A204.1 (cell line): ENCODE measurements at regions not wholly inside any gene's neighbourhood (a gene's known extent, or its start where the extent isn't known, plus 50 kb on each side); places are given as distances from the start of the nearest gene placed in this dataset.

Experiments used
- FAIRE-seq: peaks from 2 replicates; lab custom pipeline; 2012; peaks lifted over from hg19 to GRCh38; lab: Jason Lieb, UNC

DNA sequence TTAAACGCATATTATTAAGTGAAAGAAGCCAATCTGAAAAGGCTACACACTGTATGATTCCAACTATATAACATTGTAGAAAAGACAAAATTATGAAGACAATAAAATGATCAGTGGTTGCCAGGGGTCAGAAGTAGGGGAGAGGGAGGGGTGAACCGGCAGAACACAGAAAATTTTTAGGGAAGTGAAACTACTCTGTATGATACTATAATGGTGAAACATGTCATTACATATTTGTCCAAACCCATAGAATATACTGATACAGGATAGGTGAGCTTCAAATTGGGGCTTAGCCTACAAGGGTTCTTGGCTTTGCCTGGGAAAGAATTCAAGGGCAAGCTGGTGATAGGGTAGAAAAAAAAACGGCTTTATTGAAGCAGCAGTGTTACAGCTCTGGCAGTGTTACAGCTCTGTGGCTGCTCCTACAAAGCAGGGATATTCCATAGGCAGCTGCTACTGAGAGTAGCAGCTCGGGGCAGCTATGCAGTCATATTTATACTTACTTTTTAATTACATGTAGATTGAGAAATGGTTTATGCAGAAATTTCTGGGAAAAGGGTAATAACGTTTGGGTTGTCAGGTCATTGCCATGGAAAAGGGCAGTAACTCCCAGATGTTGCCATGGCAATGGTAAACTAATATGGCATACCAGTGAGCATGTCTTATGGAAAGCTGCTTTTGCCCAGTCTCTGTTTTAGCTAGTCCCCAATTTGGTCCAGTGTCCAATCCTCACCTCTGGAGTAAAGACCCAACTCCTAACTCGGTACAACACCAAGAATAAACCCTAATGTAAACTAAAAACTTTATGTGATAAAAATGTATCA, 125.1 kb upstream of the SLC25A36 start:
- FAIRE-seq, result no peak

DNA sequence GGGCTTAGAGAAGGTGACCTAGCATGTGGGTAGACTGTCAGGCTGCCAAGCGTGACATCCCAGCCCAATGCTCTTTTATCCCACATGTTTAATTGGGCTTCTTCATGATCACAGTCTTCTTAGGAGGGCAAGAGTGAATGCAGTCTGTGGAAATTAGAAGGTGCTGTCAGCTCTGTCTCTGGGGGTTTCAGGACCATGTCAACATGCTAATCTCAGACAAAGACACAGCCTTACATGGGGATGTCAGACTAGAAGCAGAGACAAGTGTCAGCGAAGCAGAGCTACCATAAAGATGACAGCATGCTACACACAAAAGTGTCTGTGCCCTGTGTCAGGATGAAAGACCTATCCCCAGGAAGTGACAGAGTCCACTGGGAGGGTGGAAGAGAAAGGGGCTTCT, 120.1 kb upstream of the SLC25A36 start:
- no peak for FAIRE-seq

DNA sequence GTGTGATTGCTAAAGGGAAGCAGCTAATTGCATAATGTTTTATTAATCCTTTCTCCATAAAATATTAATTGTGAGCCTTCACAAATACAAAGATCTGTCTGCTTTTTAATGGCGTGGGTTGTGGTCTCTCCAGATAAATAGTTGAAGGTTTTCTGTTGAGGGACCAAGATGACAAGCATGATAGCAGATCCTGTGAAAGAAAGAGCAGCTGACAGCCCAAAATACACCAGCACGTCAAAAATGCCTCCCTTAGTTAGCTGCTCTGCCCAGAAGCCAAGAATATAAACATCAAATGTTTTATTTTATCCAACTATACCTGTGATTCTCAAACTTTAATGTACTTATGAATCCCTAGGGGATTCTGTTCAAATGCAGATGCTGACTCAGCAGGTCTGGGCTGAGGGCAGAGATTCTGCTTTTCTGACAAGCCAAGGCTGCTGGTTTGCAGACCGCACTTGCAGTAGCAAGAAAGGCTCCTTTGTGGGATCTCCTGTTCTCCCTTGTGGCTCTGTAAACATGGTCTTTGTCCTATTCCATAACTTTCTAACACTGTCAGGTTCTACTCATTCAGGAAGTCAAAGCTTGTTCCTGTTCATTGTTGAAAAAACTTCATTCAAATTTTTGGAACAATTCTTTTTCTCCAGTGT, 119.1 kb upstream of the SLC25A36 start:
- no peak for FAIRE-seq

DNA sequence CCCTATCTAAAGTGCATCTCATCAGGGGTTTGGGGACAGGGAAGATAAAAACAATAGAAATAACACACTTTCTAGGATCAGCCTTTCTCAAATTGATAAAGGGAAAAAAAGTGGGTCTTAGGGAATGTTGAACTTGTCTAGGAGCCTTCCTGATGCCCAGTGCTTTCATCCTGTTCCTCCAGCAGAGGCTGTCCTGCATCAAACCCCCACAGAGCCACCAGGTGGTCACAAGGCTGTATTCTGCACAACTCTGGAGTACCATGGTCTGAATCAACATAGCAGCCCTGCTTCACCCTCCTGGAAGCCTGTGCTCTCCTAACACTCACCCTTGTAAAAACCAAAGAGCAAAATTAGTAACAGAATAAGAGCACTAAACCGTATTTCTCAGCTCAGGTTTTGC, 118.5 kb upstream of the SLC25A36 start:
- FAIRE-seq, result no peak

DNA sequence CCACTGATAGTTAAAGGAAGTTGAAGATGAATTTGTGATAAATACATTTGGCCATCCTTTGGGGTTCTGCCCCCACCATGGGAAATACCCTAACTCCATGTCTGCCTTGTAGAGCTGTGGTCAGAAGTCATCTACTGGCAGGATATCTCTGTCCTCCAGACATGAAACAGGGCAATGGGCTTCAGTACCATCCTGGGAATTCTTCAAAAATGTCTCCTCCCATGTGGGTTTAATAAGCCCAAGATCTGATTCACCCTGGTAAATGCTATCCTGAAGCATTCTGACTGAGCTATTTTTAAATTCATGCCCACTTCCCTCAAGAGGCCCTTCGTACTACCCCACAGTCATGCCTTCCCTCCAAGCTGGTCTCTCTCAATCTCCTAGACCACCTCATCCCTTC, 113.7 kb upstream of the SLC25A36 start:
- no peak for FAIRE-seq

DNA sequence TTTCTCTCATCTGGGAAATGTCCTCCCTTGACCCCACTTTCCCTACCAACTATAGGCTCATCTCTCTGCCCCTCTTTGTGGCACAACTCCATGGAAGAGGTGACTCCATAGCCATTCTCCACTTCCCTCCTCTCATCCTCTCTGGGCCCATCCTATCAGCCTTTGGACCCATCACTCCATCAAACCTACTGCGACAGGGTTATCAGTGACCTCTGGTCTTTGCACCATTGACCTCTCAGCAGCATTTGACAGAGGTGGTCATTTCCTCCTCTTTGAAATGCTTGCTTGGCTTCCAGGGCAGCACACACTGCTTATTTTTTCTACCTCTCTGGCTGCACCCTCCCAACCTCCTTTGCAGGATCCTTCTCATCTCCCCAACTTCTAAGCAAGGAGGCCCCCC, 113.1 kb upstream of the SLC25A36 start:
- FAIRE-seq, result no peak

DNA sequence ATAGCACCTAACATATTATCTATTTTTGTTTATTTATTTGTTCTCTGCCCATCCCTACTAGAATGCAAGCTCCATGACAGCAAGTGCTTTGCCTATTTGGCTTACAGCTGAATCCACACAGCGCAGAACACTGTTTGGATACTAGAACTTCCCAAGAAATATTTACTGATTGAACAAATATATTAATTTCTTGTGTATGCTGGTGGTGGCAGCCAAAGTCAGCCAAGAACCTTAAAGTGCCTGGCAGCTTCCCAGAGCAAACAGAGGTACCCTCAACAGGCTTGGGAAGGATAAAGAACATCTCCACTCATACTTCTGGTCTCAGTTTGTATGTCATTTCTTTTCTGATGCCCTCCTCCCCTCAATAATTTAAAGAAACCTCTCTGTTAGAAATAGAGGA, 111.8 kb upstream of the SLC25A36 start:
- no peak for FAIRE-seq

DNA sequence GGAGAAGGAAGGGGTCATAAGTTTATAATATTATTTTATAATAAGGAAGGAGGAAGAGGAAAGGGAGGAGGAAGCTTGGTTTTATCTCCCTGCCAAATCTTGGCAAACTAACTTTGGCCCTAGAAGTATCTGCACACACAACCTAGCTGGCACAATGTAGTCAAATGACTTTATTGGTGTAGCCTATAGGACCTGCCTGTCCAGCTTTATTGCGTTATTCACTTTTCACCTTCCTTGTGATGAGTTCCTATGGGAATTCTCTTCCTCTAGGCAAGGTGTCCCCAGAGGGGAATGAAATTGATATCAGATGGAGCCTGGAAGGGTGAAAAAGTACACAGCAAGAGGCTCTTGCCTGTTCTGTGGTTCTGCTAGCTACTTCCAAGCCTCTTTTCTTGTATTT, 111.2 kb upstream of the SLC25A36 start:
- FAIRE-seq, result no peak

DNA sequence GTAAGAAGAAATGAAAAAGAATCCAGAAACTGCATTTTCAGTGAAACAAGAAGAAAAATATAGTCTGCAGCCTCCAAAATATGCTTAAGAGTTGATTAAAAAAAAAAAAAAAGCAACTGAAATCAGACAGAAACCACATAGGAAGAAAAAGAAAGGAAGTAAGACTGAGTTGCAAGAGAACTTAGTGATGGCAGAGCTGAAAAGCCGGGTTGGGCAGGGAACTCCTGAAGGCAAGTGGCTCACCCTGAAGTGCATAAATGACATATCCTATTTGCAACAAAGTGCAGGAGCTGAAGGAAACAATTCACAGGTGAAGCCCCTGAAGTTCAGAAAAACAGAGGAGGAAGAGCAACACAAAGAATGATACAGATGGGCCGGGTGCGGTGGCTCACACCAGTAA, 108.8 kb upstream of the SLC25A36 start:
- no peak for FAIRE-seq

DNA sequence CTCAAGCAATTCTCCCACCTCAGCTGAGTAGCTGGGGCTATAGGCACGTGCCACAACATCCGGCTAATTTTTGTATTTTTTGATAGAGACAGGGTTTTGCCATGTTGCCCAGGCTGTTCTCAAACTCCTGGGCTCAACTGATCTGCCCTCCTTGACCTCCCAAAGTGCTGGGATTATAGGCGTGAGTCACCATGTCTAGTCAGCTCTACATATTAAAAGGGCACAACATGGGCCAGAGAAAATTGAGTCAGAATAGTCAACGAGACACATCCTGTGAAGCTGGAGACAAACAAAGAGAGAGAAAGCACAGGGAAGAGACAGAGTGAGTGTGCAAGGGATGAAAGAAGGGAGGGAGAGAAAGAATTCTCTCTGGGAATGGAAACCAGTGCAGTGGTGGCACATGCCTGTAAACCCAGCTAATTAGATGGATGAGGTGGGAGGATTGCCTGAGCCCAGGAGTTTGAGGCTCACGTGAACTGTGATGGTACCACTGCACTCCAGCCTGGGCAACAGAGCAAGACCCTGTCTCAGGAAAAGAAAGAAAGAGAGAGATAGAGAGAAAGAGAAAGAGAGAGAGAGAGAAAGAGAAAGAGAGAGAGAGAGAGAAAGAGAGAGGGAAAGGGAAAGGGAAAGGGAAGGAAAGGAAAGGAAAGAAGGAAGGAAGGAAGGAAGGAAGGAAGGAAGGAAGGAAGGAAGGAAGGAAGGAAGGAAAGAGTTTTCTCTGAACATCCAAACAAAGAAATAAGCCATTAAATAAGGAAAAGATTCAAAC, 107.2 kb upstream of the SLC25A36 start:
- FAIRE-seq, result no peak

DNA sequence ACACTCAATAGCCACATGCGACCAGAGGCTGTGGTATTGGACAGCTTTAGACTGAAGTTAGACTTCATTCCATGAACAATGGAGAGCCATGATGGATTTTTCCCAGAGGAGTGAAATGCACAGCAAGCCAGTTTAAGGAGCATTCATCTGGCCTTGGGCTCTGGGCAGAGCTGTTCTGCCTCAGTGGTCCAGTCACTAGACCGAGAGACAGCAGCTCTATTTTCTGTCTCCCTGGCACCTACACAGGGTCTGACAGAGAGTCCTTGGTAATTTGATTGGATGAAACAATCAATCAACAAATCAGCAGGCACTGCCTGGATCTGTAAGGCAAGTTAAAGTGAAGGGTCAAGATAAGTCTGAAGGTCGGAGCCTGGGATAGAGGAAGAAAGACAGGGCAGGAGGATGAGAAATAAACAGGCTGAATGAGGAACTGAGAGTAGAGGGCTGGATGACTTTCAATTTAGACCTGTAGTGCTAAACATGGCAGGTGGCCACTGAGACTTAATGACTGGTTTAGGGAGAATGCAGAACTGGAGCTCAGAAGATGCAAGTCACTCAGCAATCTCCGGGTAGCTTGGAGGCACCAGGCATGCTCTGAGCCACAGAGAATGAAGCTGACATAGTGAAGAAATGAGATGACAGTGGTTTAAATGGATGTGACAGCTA, 98.5 kb upstream of the SLC25A36 start:
- FAIRE-seq, result no peak

DNA sequence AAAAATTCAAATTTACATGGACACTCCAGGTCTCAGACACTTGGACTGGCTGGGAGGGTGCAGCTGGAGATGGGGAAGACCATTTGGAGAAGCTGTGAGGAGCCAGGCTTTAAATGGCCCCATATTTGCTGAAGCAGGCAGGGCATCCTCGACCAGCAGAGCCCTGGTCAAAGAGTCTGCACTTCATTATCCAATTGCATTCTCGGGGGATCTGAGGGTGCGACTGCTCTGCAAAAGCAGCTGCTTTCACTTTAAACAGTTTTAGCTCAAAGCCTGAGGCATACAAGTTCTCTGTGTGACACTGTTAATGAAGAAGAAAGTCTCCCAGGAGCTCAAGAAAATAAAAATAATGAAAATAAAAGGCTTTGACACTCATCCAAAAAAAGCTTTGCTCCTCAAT, 98.0 kb upstream of the SLC25A36 start:
- no peak for FAIRE-seq

DNA sequence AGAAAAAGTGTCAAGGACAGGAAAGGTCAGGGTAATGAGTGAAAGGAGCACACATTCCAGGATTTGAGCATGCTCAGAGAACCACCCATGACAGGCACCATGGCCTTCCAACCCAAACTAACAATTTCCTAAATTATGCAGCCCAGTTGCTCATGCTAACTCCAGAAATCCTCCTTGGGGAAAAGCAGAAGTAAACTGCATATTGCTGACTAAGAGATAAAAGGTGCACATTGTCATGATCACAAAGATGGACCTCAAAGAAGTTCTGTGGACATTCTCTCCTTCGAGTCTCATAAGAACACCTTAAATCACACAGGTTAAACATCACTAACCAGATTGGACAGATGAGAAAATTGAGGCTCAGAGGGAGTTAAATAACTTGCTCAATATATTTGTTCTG, 97.6 kb upstream of the SLC25A36 start:
- FAIRE-seq, result no peak

DNA sequence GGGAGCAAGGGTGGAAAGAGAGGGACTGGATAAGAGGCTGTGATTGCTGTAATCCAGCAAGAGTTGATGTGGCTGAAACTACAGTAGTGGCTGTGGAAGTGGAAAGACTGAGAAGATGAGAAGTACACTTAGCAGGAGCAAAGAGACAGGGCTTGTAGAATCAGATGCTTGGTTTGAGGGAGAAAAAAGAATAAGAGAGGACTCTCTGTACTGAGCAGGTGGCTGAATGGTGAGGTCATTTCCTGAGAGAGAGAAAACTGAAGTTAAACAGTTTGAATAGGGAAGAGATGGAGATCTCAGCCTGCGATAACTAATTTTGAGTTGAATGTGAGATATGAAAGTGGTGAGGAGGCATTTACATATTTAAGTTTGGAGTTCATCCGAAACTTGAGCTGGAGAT, 95.8 kb upstream of the SLC25A36 start:
- no peak for FAIRE-seq

DNA sequence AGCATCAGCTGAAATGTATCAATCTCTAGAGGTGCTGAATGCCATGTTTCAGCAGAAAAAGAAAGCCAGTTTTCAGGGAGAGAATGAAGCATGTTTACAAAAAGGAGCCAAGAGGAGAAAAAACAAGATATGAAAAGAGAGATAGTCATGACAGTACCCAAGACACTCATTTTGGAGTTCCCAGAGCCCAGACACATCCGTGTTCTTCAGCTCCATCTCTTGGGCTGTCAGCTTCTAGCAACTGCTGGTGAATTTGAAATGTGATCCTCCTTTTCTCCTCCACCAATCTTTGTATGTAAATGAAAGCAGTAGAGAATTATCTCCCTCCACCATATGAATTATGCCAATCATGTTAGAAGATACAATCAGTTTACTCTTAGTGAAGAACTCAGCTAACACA, 93.0 kb upstream of the SLC25A36 start:
- no peak for FAIRE-seq

DNA sequence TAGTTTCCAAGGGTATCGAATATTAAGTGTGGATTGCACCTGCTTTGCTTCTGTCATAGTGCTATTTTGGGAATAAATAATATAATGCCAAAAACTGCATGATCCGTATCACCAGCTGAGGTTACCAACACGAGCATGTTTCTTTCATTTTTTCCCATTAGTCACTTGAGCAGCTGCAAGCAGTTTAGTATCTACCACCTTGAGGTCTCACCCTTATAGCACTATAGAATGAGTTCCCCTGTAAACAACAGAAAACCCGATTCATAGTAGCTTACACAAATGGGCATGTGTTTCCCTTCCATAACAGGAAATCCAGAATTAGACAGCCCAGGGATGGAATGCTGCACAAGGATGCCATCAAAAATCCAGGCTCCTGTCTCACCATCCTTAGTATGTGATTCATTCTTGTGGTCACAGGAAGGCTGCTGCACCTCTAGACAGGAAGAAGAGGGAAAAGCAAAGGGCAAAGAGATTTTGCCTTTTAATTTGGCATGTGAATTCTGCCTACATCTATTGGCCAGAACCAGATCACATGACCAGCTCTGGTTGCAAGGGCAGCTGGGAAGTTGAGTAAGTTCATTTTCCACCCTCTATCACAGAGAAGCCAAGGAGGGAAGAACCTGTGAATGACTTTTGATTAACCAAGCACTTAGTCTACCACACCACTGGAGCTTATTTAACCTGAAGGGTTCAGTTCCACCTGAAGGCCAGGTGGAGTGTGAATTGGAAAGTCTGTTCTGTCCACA, 91.3 kb upstream of the SLC25A36 start:
- no peak for FAIRE-seq

DNA sequence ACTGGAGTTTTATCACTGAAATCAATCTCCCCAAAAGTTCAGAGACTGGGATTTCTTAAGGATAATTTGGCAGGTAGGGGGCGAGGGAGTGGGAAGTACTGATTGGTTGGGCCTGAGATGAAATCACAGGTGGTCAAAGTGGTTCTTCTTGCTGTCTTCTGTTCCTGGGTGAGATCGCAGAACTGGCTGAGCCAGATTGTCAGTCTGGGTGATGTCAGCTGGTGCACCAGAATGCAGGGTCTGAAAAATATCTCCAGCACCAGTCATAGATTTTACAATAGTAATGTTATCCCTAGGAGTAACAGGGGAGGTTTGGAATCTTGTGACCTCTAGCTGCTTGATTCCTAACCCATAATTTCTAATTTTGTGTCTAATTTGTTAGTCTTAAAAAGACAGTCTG, 86.7 kb upstream of the SLC25A36 start:
- FAIRE-seq, result no peak

DNA sequence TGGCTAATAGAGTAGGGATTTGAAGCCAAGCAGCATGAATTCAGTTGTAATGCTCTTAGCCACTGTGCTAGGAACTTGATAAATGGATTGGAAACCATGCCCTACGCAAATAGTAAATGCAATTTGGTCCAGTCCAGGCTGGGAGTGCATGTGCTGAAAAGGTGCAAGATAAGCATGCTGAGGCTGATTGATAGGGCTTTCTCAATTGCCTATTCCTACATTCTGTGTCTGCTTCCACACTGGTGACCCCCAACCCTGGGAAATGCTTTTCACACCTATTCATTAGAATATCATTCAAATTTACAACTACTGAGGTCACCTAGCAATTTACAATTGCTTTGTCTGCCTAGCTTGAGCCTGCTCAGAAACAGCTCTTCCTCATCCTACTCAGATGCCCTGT, 84.7 kb upstream of the SLC25A36 start:
- FAIRE-seq, result no peak

DNA sequence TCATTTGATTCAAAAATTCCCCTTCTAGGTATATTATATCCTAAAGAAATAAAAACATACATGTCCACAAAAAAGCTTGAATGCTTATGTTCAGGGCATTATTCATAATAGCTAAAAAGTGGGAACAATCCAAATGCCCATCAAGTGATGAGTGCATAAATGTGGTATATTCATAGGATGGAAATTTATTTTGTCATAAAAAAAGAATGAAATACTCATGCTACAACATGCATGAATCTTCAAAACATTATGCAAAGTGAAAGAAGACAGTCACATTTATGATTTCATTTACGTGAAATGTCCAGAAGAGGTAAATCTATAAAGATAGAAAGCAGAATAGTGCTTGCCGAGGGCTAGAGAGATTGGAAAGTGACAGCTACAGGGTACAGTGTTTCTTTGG, 83.6 kb upstream of the SLC25A36 start:
- FAIRE-seq, result no peak

DNA sequence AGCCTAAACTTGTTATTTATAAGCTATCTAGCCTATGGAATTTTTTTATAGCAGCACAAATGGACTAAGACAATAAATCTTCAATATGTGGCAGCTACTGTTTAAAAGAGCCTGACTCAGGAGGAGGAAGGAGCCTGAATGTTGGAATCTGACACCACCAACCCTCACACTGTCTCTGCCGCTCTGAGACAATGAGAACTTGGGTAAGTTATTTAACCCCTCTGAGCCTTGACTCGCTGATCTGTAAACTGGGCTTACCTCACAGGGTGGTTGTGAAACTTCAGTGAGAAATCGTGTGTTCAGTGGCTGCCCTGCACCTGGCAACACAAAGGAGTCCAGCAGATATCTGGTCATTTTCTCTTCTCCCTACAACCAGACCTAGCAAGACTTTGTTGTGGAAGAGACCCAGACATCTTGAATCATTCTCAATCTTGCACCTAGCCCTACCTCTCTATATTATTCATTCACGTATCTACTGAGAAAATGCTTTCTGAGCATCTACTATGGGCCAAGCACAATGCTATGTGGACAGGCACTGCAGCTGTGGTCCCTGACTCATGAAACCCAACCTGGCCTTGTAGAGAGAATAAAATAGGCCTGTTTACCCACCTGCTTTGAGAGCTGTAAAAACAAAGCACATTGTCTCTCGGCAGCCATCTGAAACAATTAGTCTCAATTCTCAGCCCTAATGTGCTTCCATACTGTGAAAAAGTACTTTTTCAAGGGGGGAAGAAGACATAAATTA, 81.9 kb upstream of the SLC25A36 start:
- FAIRE-seq, result no peak

DNA sequence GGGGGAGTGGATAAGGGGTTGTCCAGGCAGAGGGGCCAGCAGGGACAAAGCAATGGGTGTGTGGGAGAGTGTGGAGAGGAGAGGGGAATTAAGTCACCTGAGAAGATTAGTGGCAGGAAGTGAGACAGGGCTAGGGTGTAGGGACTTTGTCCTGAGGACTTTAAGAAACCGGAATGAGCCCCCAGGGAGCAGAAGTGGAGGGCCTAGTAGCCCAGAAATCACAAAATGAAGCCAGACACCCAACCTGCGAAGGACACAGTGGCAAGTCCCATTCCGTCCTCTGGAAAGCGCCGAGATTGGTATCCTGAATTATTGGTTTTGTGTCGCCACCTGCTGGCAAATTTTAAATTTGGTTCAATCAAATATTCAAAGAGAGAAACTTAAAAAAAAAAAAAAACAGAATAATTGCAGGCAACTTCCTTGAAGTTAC, 78.0 kb upstream of the SLC25A36 start:
- FAIRE-seq, result peak; percentile 96
